ENCODE measurements at regions not wholly inside any gene's neighbourhood (a gene's known extent, or its start where the extent isn't known, plus 50 kb on each side); places are given as distances from the start of the nearest gene placed in this dataset.

DNA sequence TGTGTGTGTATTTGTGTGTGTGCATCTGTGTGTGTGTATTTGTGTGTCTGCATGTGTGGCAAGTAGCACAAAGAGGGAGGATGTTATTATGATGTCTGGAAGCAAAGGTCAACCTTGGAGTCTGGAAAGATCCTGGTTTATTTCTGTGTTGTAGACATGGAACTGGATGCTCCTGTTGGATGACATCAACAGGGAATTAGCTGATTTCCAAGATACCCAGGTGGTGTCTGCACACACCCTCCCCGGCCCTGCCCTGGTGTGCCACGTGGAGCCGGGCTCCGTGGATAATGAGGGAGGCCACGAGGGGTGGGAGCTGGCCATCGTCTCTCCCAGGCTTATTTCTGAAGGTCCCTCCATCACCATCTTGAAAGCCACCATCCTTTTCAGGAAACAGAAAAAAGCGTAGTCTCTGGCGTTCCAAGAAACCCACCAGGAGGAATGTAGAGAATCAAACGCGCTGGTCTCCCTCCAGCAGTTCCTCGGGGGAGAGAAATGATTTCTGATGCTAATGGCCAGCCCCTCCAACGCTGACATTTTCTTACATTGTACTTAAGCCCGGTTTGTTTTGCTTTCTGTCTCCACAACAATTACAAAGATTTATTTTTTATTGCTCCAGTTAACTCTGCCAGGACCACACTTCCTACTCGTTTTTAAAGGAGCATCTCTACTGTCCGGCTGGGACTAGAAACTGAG is 93.3 kb downstream of the FOXL1 start:
- TF ChIP-seq, protein P1, sequence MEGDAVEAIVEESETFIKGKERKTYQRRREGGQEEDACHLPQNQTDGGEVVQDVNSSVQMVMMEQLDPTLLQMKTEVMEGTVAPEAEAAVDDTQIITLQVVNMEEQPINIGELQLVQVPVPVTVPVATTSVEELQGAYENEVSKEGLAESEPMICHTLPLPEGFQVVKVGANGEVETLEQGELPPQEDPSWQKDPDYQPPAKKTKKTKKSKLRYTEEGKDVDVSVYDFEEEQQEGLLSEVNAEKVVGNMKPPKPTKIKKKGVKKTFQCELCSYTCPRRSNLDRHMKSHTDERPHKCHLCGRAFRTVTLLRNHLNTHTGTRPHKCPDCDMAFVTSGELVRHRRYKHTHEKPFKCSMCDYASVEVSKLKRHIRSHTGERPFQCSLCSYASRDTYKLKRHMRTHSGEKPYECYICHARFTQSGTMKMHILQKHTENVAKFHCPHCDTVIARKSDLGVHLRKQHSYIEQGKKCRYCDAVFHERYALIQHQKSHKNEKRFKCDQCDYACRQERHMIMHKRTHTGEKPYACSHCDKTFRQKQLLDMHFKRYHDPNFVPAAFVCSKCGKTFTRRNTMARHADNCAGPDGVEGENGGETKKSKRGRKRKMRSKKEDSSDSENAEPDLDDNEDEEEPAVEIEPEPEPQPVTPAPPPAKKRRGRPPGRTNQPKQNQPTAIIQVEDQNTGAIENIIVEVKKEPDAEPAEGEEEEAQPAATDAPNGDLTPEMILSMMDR (IDR thresholded peaks at IDR 0.05; ENCODE audit: low read depth, low read length), result no peak
- TF ChIP-seq EZH2phosphoT487 (IDR thresholded peaks at IDR 0.05; ENCODE audit: low read depth), result no peak
